Keratinocyte (primary cell): ENCODE measurements at regions not wholly inside any gene's neighbourhood (a gene's known extent, or its start where the extent isn't known, plus 50 kb on each side); places are given as distances from the start of the nearest gene placed in this dataset.

Source experiments
- DNase-seq: peaks from one replicate; pipeline ENCODE4 v3.0.0-alpha.2; 2011; ENCODE audit warnings: low read depth, missing footprints, low spot score
- FAIRE-seq: peaks from 2 replicates; lab custom pipeline; 2011; peaks lifted over from hg19 to GRCh38; lab: Jason Lieb, UNC
- H2AFZ ChIP-seq: 2 replicates; pipeline ENCODE4 v1.6.0; 2012; ENCODE audit warnings: low read length, control low read depth, inconsistent platforms; ENCODE audit not compliant: control insufficient read depth
- H3K27ac ChIP-seq: 2 replicates; pipeline ENCODE4 v1.5.1; 2011; ENCODE audit warnings: low read length; ENCODE audit not compliant: control insufficient read depth, insufficient read depth
- H3K27me3 ChIP-seq: 3 replicates; pipeline ENCODE4 v1.6.0; 2011; ENCODE audit warnings: low read length; ENCODE audit not compliant: control insufficient read depth, insufficient read depth; ENCODE audit errors: extremely low read depth
- H3K36me3 ChIP-seq, 2 experiments: 2 replicates in 1 of 2; 3 replicates in 1 of 2; pipeline ENCODE4 v1.5.1; 2011; ENCODE audit warnings: low read length in 2 of 2, mild to moderate bottlenecking in 1 of 2; ENCODE audit not compliant: control insufficient read depth in 2 of 2, insufficient read depth in 2 of 2; ENCODE audit errors: extremely low read depth in 1 of 2
- H3K4me1 ChIP-seq: 3 replicates; pipeline ENCODE4 v1.5.1; 2011; ENCODE audit warnings: low read length; ENCODE audit not compliant: control insufficient read depth, insufficient read depth; ENCODE audit errors: extremely low read depth
- H3K4me2 ChIP-seq: 3 replicates; pipeline ENCODE4 v1.6.0; 2011; ENCODE audit warnings: low read depth, low read length; ENCODE audit not compliant: control insufficient read depth, insufficient read depth; ENCODE audit errors: extremely low read depth
- H3K4me3 ChIP-seq, 3 experiments: fragments of 200-600 bp in 1 of 3; sonication (generic) in 1 of 3; 2 replicates in 2 of 3; 3 replicates in 1 of 3; pipeline ENCODE4 v1.5.1; 2011 to 2016; ENCODE audit warnings: low read length in 3 of 3, mild to moderate bottlenecking in 3 of 3, control low read depth in 2 of 3, inconsistent platforms in 1 of 3, low read depth in 1 of 3, mixed read lengths in 1 of 3, mixed run types in 1 of 3, moderate library complexity in 1 of 3; ENCODE audit not compliant: control insufficient read depth in 2 of 3, insufficient read depth in 2 of 3; ENCODE audit errors: extremely low read depth in 1 of 3
- H3K79me2 ChIP-seq: 2 replicates; pipeline ENCODE4 v1.6.0; 2012; ENCODE audit warnings: low read length; ENCODE audit not compliant: control insufficient read depth, insufficient read depth
- H3K9ac ChIP-seq: 3 replicates; pipeline ENCODE4 v1.6.0; 2011; ENCODE audit warnings: low read length; ENCODE audit not compliant: control insufficient read depth, insufficient read depth; ENCODE audit errors: extremely low read depth
- H3K9me1 ChIP-seq: 3 replicates; pipeline ENCODE4 v1.6.0; 2011; ENCODE audit warnings: low read length; ENCODE audit not compliant: control insufficient read depth, insufficient read depth; ENCODE audit errors: extremely low read depth
- H3K9me3 ChIP-seq: 2 replicates; pipeline ENCODE4 v1.5.1; 2012; ENCODE audit warnings: low read depth, low read length; ENCODE audit not compliant: control insufficient read depth
- H4K20me1 ChIP-seq: 3 replicates; pipeline ENCODE4 v1.6.0; 2011; ENCODE audit warnings: low read length; ENCODE audit not compliant: control insufficient read depth, insufficient read depth; ENCODE audit errors: extremely low read depth
- EZH2 ChIP-seq: IDR thresholded peaks from one replicate; pipeline ENCODE4 v1.6.1; 2012; ENCODE audit warnings: inconsistent platforms, mild to moderate bottlenecking, low read length, moderate library complexity
- dilution Hi-C: fragments of 300-500 bp; cut with MboI; formaldehyde crosslinking; loops from one replicate; pipeline ENCODE4 v1.7.0; 2020; ENCODE audit warnings: low sequenced_read_pairs; ENCODE audit not compliant: extremely low pct_ligation_motif_present
- TF ChIP-seq, protein P1 (sequence below), 3 experiments: IDR thresholded peaks in 1 of 3; conservative IDR thresholded peaks in 1 of 3; optimal IDR thresholded peaks in 1 of 3; 2 replicates in 2 of 3; 3 replicates in 1 of 3; pipeline versions ENCODE3 to v1.5.1; 2011; ENCODE audit warnings: low read length in 3 of 3, mild to moderate bottlenecking in 3 of 3, moderate library complexity in 2 of 3, control low read depth in 1 of 3, inconsistent platforms in 1 of 3; ENCODE audit not compliant: insufficient read depth in 2 of 3; ENCODE audit errors: extremely low read depth in 1 of 3

DNA sequence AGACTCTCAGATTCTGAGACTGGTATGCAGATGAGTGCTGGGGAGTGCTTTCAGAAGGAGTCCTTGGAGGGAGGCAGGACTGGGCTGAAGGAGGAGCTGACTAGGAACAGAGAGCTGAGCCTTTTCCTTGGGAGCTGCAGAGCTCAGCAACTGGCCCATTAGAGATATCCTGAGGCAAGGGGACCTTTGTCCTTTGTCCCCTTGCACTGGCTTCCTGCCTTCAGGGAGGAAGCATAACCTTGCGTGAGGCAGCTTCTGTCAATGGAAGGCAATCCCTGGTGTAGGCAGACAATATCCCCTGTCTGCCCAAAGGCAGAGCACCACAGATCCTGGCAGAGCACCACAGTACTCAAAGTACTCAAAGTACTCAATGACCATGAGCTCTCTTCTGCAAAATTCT lies 375.3 kb downstream of the HRH4 start:
- Histone ChIP-seq H3K36me3 (no peaks in the 10 kb centered on the region), H3K27me3 (no peaks in the 10 kb centered on the region), H3K9ac (no peak overlapping the region), H2AFZ (no peak overlapping the region), H3K79me2 (no peaks in the 10 kb centered on the region), H4K20me1 (no peaks in the 10 kb centered on the region), H3K4me1 (no peaks in the 10 kb centered on the region), H3K9me1 (no peaks in the 10 kb centered on the region), H3K9me3 (no peaks in the 10 kb centered on the region), H3K27ac (no peak overlapping the region), H3K4me3 (no peak overlapping the region), H3K4me2 (no peak overlapping the region)
- dilution Hi-C loops = no loop called here
- DNase-seq (no peak), FAIRE-seq (no peak)
- TF ChIP-seq, protein P1, sequence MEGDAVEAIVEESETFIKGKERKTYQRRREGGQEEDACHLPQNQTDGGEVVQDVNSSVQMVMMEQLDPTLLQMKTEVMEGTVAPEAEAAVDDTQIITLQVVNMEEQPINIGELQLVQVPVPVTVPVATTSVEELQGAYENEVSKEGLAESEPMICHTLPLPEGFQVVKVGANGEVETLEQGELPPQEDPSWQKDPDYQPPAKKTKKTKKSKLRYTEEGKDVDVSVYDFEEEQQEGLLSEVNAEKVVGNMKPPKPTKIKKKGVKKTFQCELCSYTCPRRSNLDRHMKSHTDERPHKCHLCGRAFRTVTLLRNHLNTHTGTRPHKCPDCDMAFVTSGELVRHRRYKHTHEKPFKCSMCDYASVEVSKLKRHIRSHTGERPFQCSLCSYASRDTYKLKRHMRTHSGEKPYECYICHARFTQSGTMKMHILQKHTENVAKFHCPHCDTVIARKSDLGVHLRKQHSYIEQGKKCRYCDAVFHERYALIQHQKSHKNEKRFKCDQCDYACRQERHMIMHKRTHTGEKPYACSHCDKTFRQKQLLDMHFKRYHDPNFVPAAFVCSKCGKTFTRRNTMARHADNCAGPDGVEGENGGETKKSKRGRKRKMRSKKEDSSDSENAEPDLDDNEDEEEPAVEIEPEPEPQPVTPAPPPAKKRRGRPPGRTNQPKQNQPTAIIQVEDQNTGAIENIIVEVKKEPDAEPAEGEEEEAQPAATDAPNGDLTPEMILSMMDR (optimal IDR thresholded peaks at IDR 0.05 in 1 of 3, IDR thresholded peaks at IDR 0.05 in 1 of 3, conservative IDR thresholded peaks at IDR 0.05 in 1 of 3; ENCODE audit: extremely low read depth in 1 of 3, insufficient read depth in 2 of 3, low read length in 3 of 3) = no peak
- TF ChIP-seq EZH2 = no peak

DNA sequence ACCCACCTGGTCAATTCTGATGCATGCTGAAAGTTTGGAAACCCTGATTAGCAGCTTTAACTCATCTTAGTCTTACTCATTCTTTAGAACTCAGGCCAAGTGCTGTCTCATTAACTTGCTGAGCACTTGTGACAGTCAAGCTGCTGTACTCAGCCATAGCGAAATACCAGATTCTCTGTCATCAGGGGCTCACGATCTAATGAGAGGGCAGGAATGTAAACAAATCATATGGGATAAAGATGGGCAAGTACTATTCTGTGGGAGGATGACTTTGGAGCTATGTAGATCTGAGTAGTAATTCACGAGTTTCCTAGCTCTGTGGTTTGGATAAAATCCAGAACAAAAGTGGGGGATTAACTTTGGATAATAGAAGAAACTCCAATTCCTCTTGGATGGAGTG lies 376.6 kb downstream of the HRH4 start:
- DNase-seq (no peak), FAIRE-seq (no peak)
- Histone ChIP-seq H3K9me1 (no peaks in the 10 kb centered on the region), H3K27me3 (no peaks in the 10 kb centered on the region), H3K4me3 (no peak overlapping the region), H3K27ac (no peak overlapping the region), H3K9me3 (no peaks in the 10 kb centered on the region), H3K4me1 (no peaks in the 10 kb centered on the region), H3K9ac (no peak overlapping the region), H3K36me3 (no peaks in the 10 kb centered on the region), H3K79me2 (no peaks in the 10 kb centered on the region), H2AFZ (no peak overlapping the region), H4K20me1 (no peaks in the 10 kb centered on the region), H3K4me2 (no peak overlapping the region)
- no peak for TF ChIP-seq EZH2
- TF ChIP-seq, protein P1 (optimal IDR thresholded peaks at IDR 0.05 in 1 of 3, IDR thresholded peaks at IDR 0.05 in 1 of 3, conservative IDR thresholded peaks at IDR 0.05 in 1 of 3; ENCODE audit: extremely low read depth in 1 of 3, insufficient read depth in 2 of 3, low read length in 3 of 3) = no peak
- dilution Hi-C loops = no loop called here
